ENCODE measurements at regions not wholly inside any gene's neighbourhood (a gene's known extent, or its start where the extent isn't known, plus 50 kb on each side); places are given as distances from the start of the nearest gene placed in this dataset.

DNA sequence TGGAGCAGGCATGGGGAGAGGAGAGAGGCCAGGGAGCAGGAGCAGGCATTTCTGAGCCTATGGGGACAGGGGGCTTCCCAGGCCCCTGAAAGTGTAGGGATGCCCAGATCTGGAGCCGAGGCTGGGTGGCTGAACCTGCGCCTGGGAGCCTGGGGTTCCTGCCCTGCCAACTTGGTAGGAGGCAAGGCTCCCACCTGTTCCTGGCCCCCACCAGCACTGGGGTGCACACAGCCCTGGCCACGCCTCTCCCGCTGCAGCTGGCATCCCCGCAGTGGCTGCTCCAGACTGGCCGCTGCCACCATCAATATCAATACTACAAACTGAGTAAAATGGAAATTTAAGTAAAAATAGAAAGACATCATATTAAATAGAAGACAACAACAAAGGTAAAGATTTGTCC, 684.9 kb upstream of the MAP3K7 start:
- TF ChIP-seq EZH2phosphoT487 (IDR thresholded peaks at IDR 0.05; ENCODE audit: borderline replicate concordance, low read length), result no peak
- TF ChIP-seq CTCF (conservative IDR thresholded peaks at IDR 0.05; ENCODE audit: low read depth, low read length), result no peak

Data from PC-3 (cell line).